Upper lobe of left lung (tissue), 4 donors: ENCODE measurements at regions not wholly inside any gene's neighbourhood (a gene's known extent, or its start where the extent isn't known, plus 50 kb on each side); places are given as distances from the start of the nearest gene placed in this dataset.

Experiments
- CTCF ChIP-seq, 6 experiments: fragments of 450-650 bp in 4 of 6; fragments of 200-600 bp in 2 of 6; sonication (generic) in 2 of 6; IDR thresholded peaks; one replicate each; pipeline ENCODE4 v1.5.1; 2016 to 2019; ENCODE audit warnings: antibody characterized with exemption in 6 of 6
- EP300 ChIP-seq, 4 donors: sonication (generic); formaldehyde crosslinking; IDR thresholded peaks; one replicate each; pipeline ENCODE4 v1.5.1; 2017; ENCODE audit warnings: antibody characterized with exemption in 4 of 4, control low read depth in 2 of 4
- POLR2A ChIP-seq, 4 donors: fragments of 450-650 bp; IDR thresholded peaks; one replicate each; pipeline ENCODE4 v1.5.1; 2016 to 2017; ENCODE audit warnings: antibody characterized with exemption in 4 of 4, mild to moderate bottlenecking in 2 of 4
- POLR2AphosphoS5 ChIP-seq, 2 donors: sonication (generic); formaldehyde crosslinking; IDR thresholded peaks; one replicate each; pipeline ENCODE4 v1.5.1; 2017; ENCODE audit warnings: antibody characterized with exemption in 2 of 2

GRCh38 chr3:41076399-41076798, 122.9 kb upstream of the CTNNB1 start:
- TF ChIP-seq CTCF (IDR thresholded peaks at IDR 0.05) = no peak
- TF ChIP-seq POLR2AphosphoS5 (IDR thresholded peaks at IDR 0.05) = no peak
- TF ChIP-seq EP300 (IDR thresholded peaks at IDR 0.05) = no peak
- no peak for TF ChIP-seq POLR2A (IDR thresholded peaks at IDR 0.05)
